ENCODE measurements at regions not wholly inside any gene's neighbourhood (a gene's known extent, or its start where the extent isn't known, plus 50 kb on each side); places are given as distances from the start of the nearest gene placed in this dataset.

- TF ChIP-seq, protein P1, sequence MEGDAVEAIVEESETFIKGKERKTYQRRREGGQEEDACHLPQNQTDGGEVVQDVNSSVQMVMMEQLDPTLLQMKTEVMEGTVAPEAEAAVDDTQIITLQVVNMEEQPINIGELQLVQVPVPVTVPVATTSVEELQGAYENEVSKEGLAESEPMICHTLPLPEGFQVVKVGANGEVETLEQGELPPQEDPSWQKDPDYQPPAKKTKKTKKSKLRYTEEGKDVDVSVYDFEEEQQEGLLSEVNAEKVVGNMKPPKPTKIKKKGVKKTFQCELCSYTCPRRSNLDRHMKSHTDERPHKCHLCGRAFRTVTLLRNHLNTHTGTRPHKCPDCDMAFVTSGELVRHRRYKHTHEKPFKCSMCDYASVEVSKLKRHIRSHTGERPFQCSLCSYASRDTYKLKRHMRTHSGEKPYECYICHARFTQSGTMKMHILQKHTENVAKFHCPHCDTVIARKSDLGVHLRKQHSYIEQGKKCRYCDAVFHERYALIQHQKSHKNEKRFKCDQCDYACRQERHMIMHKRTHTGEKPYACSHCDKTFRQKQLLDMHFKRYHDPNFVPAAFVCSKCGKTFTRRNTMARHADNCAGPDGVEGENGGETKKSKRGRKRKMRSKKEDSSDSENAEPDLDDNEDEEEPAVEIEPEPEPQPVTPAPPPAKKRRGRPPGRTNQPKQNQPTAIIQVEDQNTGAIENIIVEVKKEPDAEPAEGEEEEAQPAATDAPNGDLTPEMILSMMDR (IDR thresholded peaks at IDR 0.05; ENCODE audit: low read depth, low read length): no peak
- DNase-seq (ENCODE audit: extremely low read depth, low read depth): no peak
These were observed 365.7 kb downstream of the SEC14L1 start for GRCh38 chr17:77506371-77506991.

DNA sequence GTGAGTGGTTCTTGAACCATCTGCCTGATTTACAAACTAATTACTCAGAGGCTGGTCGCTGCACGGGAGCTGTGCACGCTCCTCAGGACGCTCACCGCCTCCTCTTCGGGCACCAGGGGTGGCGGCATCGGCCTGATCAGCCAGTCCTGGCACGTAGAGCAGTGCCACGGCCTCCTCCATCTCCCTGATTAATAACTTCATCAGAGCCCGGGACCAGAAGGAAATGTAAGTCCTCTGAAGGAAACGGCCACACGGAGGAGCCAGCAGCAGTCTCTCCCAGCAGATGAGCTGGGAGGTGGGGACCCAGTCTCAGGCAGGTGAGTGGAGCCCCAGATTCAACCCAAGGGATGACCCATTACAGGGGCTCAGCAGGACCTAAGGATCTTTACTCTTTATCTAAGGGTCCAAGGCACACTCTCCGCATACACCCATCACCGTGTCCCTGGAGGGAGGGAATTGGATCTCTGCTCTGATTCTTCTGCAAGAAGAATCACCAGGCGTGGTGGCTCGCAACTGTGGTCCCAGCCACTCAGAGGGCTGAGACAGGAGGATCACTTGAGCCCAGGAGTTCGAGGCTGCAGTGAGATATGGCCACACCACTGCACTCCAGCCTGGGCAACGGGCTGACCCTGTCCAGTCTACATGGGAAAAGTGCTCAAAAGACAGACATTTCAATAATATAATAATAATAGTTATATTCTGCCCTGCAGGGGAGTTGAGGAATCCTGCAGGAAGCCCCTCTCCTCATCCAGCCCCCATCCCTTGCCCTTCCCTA lies 366.5 kb downstream of the SEC14L1 start:
- TF ChIP-seq, protein P1 (IDR thresholded peaks at IDR 0.05; ENCODE audit: low read depth, low read length): no peak; the same call in 1 of the 2 replicates
- DNase-seq (ENCODE audit: extremely low read depth, low read depth): no peak

GRCh38 chr17:77508047-77508715 lies 367.4 kb downstream of the SEC14L1 start:
- TF ChIP-seq, protein P1 (IDR thresholded peaks at IDR 0.05; ENCODE audit: low read depth, low read length): no peak
- no peak for DNase-seq (ENCODE audit: extremely low read depth, low read depth)

GRCh38 chr17:77509089-77509488 lies 368.3 kb downstream of the SEC14L1 start:
- DNase-seq (ENCODE audit: extremely low read depth, low read depth): no peak
- TF ChIP-seq, protein P1 (IDR thresholded peaks at IDR 0.05; ENCODE audit: low read depth, low read length): no peak

GRCh38 chr17:77509599-77509998 lies 368.8 kb downstream of the SEC14L1 start:
- TF ChIP-seq, protein P1 (IDR thresholded peaks at IDR 0.05; ENCODE audit: low read depth, low read length): no peak
- DNase-seq (ENCODE audit: extremely low read depth, low read depth): no peak

- DNase-seq (ENCODE audit: extremely low read depth, low read depth): no peak
- TF ChIP-seq, protein P1 (IDR thresholded peaks at IDR 0.05; ENCODE audit: low read depth, low read length): no peak
These were observed 369.5 kb downstream of the SEC14L1 start for GRCh38 chr17:77510133-77510796.

All from AG09319 (cell line).